Duodenal mucosa (tissue), 2 donors: ENCODE measurements at regions not wholly inside any gene's neighbourhood (a gene's known extent, or its start where the extent isn't known, plus 50 kb on each side); places are given as distances from the start of the nearest gene placed in this dataset.

Experiments
- H3K27ac ChIP-seq: one replicate; pipeline ENCODE4 v1.7.0; 2013; ENCODE audit warnings: low read depth, low read length
- H3K27me3 ChIP-seq, 2 donors: one replicate each; pipeline ENCODE4 v1.7.0; 2013; ENCODE audit warnings: low read length in 2 of 2, control low read depth in 1 of 2; ENCODE audit not compliant: insufficient read depth in 2 of 2, control insufficient read depth in 1 of 2
- H3K36me3 ChIP-seq, 2 donors: one replicate each; pipeline ENCODE4 v1.7.0; 2013; ENCODE audit warnings: low read length in 2 of 2, control low read depth in 1 of 2; ENCODE audit not compliant: insufficient read depth in 2 of 2, control insufficient read depth in 1 of 2
- H3K4me1 ChIP-seq, 2 donors: one replicate each; pipeline ENCODE4 v1.7.0; 2013; ENCODE audit warnings: low read length in 2 of 2, control low read depth in 1 of 2; ENCODE audit not compliant: insufficient read depth in 2 of 2, control insufficient read depth in 1 of 2
- H3K4me3 ChIP-seq, 2 donors: one replicate each; pipeline ENCODE4 v1.7.0; 2013; ENCODE audit warnings: low read length in 2 of 2, low read depth in 1 of 2
- H3K9ac ChIP-seq, 2 donors: one replicate each; pipeline ENCODE4 v1.7.0; 2013; ENCODE audit warnings: low read length in 2 of 2, low read depth in 1 of 2
- H3K9me3 ChIP-seq, 2 donors: one replicate each; pipeline ENCODE4 v1.7.0; 2013; ENCODE audit warnings: low read length in 2 of 2, control low read depth in 1 of 2; ENCODE audit not compliant: control insufficient read depth in 1 of 2

GRCh38 chr1:221933814-221934213, 191.9 kb upstream of the DUSP10 start:
- H3K27ac ChIP-seq = no peak overlapping the region
- H3K4me1 ChIP-seq = no peaks in the 10 kb centered on the region
- H3K9me3 ChIP-seq = no peaks in the 10 kb centered on the region
- H3K4me3 ChIP-seq = no peak overlapping the region
- H3K36me3 ChIP-seq = no peaks in the 10 kb centered on the region
- H3K9ac ChIP-seq = no peak overlapping the region
- no peaks in the 10 kb centered on the region for H3K27me3 ChIP-seq

- no peaks in the 10 kb centered on the region for H3K36me3 ChIP-seq
- no peaks in the 10 kb centered on the region for H3K4me1 ChIP-seq
- H3K27me3 ChIP-seq = no peaks in the 10 kb centered on the region
- no peaks in the 10 kb centered on the region for H3K9me3 ChIP-seq
- no peak overlapping the region for H3K4me3 ChIP-seq
- H3K27ac ChIP-seq = no peak overlapping the region
- no peak overlapping the region for H3K9ac ChIP-seq
These were observed 184.6 kb upstream of the DUSP10 start for GRCh38 chr1:221926441-221926840.

- Histone ChIP-seq H3K27ac (no peak overlapping the region), H3K36me3 (no peaks in the 10 kb centered on the region), H3K9me3 (no peaks in the 10 kb centered on the region), H3K9ac (no peak overlapping the region), H3K4me1 (no peaks in the 10 kb centered on the region), H3K27me3 (no peaks in the 10 kb centered on the region), H3K4me3 (no peak overlapping the region)
These were observed 184.1 kb upstream of the DUSP10 start for GRCh38 chr1:221925947-221926346.

DNA sequence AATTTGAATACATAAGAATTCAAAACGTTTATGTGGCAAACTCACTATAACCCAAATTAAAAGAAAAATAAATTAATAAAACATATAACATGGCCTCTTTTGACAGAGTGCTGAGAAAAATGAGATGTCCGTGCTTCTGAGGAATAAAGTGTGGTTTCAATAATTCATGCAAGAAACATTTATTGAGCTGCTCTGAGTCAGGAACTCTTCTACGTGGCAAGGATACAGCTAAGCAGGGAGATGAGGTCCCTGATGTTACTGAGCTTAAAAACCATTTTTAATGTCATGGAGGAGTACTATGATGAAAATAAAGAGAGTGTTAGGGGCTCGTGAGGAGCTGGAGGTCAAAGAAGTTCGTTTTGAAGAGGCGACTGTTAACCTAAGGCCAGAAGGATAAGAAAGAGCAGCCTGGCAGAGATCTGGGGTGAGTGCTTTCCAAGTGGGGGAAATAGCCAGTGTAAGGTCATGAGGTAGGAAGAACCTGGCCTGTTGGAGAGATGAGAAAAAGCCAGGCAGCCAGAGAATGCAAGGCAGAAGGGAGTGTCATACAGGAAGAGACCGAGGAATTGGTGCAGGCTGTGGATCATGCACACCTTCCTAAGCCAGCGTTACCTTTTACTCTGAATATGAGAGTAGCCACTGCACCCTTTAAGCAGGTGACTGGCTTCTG, 182.2 kb upstream of the DUSP10 start:
- H3K27me3 ChIP-seq = no peaks in the 10 kb centered on the region
- no peaks in the 10 kb centered on the region for H3K36me3 ChIP-seq
- no peaks in the 10 kb centered on the region for H3K9me3 ChIP-seq
- H3K4me3 ChIP-seq = no peak overlapping the region
- no peaks in the 10 kb centered on the region for H3K4me1 ChIP-seq
- H3K9ac ChIP-seq = no peak overlapping the region
- no peak overlapping the region for H3K27ac ChIP-seq

GRCh38 chr1:221921936-221922335, 180.0 kb upstream of the DUSP10 start:
- H3K9ac ChIP-seq = no peak overlapping the region
- H3K4me3 ChIP-seq = no peak overlapping the region
- no peaks in the 10 kb centered on the region for H3K4me1 ChIP-seq
- H3K9me3 ChIP-seq = no peaks in the 10 kb centered on the region
- H3K27ac ChIP-seq = no peak overlapping the region
- H3K27me3 ChIP-seq = no peaks in the 10 kb centered on the region
- no peaks in the 10 kb centered on the region for H3K36me3 ChIP-seq

- Histone ChIP-seq H3K9me3 (no peaks in the 10 kb centered on the region), H3K36me3 (no peaks in the 10 kb centered on the region), H3K27me3 (no peaks in the 10 kb centered on the region), H3K4me1 (no peaks in the 10 kb centered on the region), H3K9ac (no peak overlapping the region), H3K4me3 (no peak overlapping the region), H3K27ac (no peak overlapping the region)
These were observed 177.9 kb upstream of the DUSP10 start for GRCh38 chr1:221919743-221920142.

- Histone ChIP-seq H3K27ac (no peak overlapping the region), H3K9ac (no peak overlapping the region), H3K36me3 (no peaks in the 10 kb centered on the region), H3K27me3 (no peaks in the 10 kb centered on the region), H3K4me3 (no peak overlapping the region), H3K9me3 (no peaks in the 10 kb centered on the region), H3K4me1 (no peaks in the 10 kb centered on the region)
These were observed 177.5 kb upstream of the DUSP10 start for GRCh38 chr1:221919341-221919740.

DNA sequence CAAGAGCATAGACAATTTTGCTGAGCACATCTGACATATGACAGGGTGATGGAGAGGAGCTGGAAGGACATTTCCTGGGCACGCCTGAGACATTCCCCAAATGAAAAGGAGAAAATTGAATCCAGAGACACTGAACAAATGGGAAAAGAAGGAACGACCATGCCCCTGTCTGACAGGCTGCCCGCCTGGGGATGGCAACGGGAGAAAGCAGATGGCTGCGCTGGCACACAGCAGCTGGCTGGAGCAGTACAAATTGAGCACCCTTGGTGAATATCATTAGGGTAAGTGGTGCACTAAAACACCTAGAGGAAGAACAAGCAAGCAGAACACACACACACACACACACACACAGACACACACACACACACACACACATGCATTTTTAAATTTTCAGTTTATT, 174.3 kb upstream of the DUSP10 start:
- Histone ChIP-seq H3K4me1 (no peaks in the 10 kb centered on the region), H3K27ac (no peak overlapping the region), H3K36me3 (no peaks in the 10 kb centered on the region), H3K9me3 (no peaks in the 10 kb centered on the region), H3K4me3 (no peak overlapping the region), H3K27me3 (no peaks in the 10 kb centered on the region), H3K9ac (no peak overlapping the region)

GRCh38 chr1:221915764-221916163, 173.9 kb upstream of the DUSP10 start:
- no peak overlapping the region for H3K27ac ChIP-seq
- no peaks in the 10 kb centered on the region for H3K36me3 ChIP-seq
- no peak overlapping the region for H3K9ac ChIP-seq
- H3K9me3 ChIP-seq = no peaks in the 10 kb centered on the region
- H3K27me3 ChIP-seq = no peaks in the 10 kb centered on the region
- no peak overlapping the region for H3K4me3 ChIP-seq
- no peaks in the 10 kb centered on the region for H3K4me1 ChIP-seq

DNA sequence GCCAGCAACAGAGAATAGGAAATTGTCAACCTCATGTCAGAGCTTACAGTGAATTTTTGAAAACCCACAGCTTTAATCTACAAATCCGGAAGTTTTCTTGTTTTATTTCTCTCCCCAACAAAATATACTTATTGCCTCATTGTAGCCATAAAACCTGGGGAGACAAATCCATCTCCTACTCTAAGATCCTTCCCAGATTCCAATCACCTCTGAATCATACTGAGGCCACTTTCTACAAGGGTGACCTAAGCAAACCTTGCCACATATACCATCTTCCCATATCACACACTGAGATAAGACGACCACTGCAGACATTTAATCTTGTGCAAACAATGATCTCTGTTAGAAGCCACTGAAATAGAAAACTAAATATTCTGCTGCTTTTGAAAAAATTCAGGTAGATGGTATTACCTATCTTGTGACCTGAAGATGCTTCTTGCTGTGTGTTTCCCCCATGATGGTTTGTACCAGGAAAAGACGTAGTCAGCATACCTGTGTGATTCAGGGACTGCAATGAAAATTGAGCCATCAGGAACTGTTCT, 171.5 kb upstream of the DUSP10 start:
- Histone ChIP-seq H3K27me3 (no peaks in the 10 kb centered on the region), H3K9me3 (no peaks in the 10 kb centered on the region), H3K4me3 (no peak overlapping the region), H3K9ac (no peak overlapping the region), H3K4me1 (no peaks in the 10 kb centered on the region), H3K36me3 (no peaks in the 10 kb centered on the region), H3K27ac (no peak overlapping the region)
